Thyroid gland (tissue), 4 donors: ENCODE measurements at regions not wholly inside any gene's neighbourhood (a gene's known extent, or its start where the extent isn't known, plus 50 kb on each side); places are given as distances from the start of the nearest gene placed in this dataset.
A peak's percentile ranks its signal among the peaks of the same experiment; 100 is the strongest.
"Not testable (repeated sequence)": the region's sequence is repeated elsewhere in the genome, so short reads cannot be mapped to it uniquely, and the experiment has no call there.

Experiments used
- DNase-seq, 2 donors: peaks; one replicate each; pipeline ENCODE4 v3.0.0-alpha.2; 2019
- H3K27ac ChIP-seq, 3 donors: fragments of 200-600 bp; sonication (generic); 1 replicate in 2 of 3; 2 replicates in 1 of 3; pipeline ENCODE4 v1.5.1; 2016 to 2019; ENCODE audit warnings: mild to moderate bottlenecking in 1 of 3, moderate library complexity in 1 of 3
- H3K27me3 ChIP-seq: fragments of 200-600 bp; sonication (generic); one replicate; pipeline ENCODE4 v1.5.1; 2019
- H3K36me3 ChIP-seq, 2 donors: fragments of 200-600 bp; sonication (generic); one replicate each; pipeline ENCODE4 v1.5.1; 2016 to 2019
- H3K4me1 ChIP-seq, 2 donors: fragments of 200-600 bp; sonication (generic); one replicate each; pipeline ENCODE4 v1.5.1; 2017 to 2019
- H3K4me3 ChIP-seq, 3 donors: fragments of 200-600 bp; sonication (generic); replicated peaks in 1 of 3; 1 replicate in 2 of 3; 2 replicates in 1 of 3; pipeline ENCODE4 v1.5.1; 2016; ENCODE audit warnings: mild to moderate bottlenecking in 1 of 3
- H3K9me3 ChIP-seq: fragments of 200-600 bp; sonication (generic); one replicate; pipeline ENCODE4 v1.5.1; 2017
- CTCF ChIP-seq, 6 experiments: fragments of 200-600 bp in 3 of 6; fragments of 450-650 bp in 3 of 6; sonication (generic) in 3 of 6; IDR thresholded peaks; one replicate each; pipeline ENCODE4 v1.5.1; 2016 to 2019; ENCODE audit warnings: antibody characterized with exemption in 6 of 6, mild to moderate bottlenecking in 2 of 6, inconsistent platforms in 1 of 6, moderate library complexity in 1 of 6
- POLR2A ChIP-seq, 2 donors: fragments of 450-650 bp; IDR thresholded peaks; one replicate each; pipeline ENCODE4 v1.6.1; 2017; ENCODE audit warnings: antibody characterized with exemption in 2 of 2, mild to moderate bottlenecking in 2 of 2, moderate library complexity in 1 of 2
- WGBS, 2 donors: methylation state at CpG; one replicate each; pipeline ENCODE4 v1.1.5; 2017; 5-methylcytosine and 5-hydroxymethylcytosine counted together
- intact Hi-C: fragments of 100-400 bp; cut with DNase I; formaldehyde crosslinking; loops from one replicate; pipeline ENCODE4 v1.15.1; 2023

DNA sequence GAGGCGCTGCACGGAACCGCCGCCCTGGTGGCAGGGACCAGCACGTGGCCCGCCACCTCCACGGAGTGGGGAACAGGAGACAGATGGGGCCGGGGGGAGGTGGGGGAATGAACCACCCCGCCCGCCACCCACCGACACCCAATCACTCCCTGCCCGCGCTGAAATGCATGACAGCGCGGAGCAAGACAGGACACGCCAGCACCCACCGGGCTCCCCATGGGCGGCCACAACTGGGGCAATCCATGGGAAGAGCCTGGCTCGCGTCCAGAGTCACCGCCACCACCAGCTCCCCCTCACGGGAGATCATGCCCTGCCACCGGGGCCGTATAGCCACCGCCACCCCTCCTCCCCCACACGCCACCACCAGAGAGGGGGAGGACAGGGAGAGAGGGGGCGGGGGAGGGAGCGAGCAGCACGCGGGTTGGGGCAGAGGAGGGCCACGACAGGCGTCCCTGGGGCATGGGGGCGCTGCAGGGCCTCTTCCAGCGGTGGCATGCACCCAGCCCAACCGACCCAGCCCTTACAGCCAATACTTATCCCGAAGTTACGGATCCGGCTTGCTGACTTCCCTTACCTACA, 744.3 kb upstream of the DEFB115 start:
- H3K27me3 ChIP-seq = no peaks in the 10 kb centered on the region
- H3K36me3 ChIP-seq = no peaks in the 10 kb centered on the region
- DNase-seq = no peak
- TF ChIP-seq CTCF (IDR thresholded peaks at IDR 0.05) = no peak
- TF ChIP-seq POLR2A (IDR thresholded peaks at IDR 0.05) = no peak
- 84 to 88% methylated on average over 11 to 38 of the region's 38 CpGs for WGBS, 2 donors
- H3K4me1 ChIP-seq = no peaks in the 10 kb centered on the region
- intact Hi-C loops = no loop called here
- H3K27ac ChIP-seq = no peak overlapping the region
- no peaks in the 10 kb centered on the region for H3K9me3 ChIP-seq
- H3K4me3 ChIP-seq = no peak overlapping the region

DNA sequence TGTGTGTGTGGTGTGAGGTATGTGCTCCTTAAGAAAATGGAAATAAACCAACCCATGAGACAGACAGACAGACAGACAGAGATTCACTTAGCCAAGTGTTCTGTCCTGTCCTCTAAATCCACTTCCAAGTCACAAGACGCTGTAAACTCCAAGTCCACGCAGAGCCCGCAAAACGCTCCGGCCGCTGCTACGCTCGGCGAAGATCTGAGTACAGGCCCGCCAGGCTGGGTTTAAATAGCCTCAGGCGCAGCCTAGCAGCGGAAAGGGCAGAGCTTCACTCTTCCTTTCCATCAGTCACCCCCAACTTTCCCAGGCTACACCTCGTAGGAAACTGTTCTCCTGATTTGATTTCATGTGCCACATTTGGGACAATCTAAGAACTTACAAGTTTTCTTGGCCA, 741.5 kb upstream of the DEFB115 start:
- H3K27ac ChIP-seq, intact Hi-C loops: not testable (repeated sequence)

DNA sequence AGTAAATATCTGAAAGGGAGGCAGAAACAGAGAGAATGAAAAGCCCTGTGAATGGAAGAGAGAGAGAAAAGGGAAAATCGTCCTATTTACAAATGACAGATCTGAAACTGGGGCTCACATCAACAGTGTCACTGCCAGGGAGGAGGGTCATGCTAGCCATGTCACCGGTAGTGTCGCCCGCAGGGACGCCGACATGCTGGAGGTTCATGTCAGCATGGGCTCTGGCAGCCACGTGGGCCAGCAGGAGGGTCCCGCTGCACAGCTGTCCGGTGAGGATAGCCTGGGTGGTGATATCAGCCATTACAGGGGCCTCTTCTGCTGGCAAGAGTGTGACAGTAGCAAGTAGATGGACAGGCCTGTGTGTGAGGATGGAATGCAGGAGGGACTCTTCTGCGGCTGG, 738.6 kb upstream of the DEFB115 start:
- intact Hi-C loops, H3K4me3 ChIP-seq, H3K27me3 ChIP-seq, H3K4me1 ChIP-seq, H3K27ac ChIP-seq, H3K36me3 ChIP-seq, H3K9me3 ChIP-seq, DNase-seq: not testable (repeated sequence)
- WGBS, 2 donors = 90 to 93% methylated on average over 10 of the region's 10 CpGs

More for the DNA sequence above, 741.5 kb upstream of the DEFB115 start:
- H3K36me3 ChIP-seq, H3K4me3 ChIP-seq, H3K4me1 ChIP-seq, H3K9me3 ChIP-seq, H3K27me3 ChIP-seq, DNase-seq: not testable (repeated sequence)
- 90 to 93% methylated on average over 13 of the region's 13 CpGs for WGBS, 2 donors

GRCh38 chr20:30521686-30522415, 735.6 kb upstream of the DEFB115 start:
- H3K9me3 ChIP-seq, H3K27ac ChIP-seq, H3K4me1 ChIP-seq, H3K4me3 ChIP-seq, H3K36me3 ChIP-seq, H3K27me3 ChIP-seq, DNase-seq, intact Hi-C loops: not testable (repeated sequence)
- WGBS, 2 donors = 90 to 91% methylated on average over 15 of the region's 15 CpGs

- H3K4me1 ChIP-seq, H3K4me3 ChIP-seq, H3K36me3 ChIP-seq, intact Hi-C loops, DNase-seq, H3K27ac ChIP-seq, H3K9me3 ChIP-seq, H3K27me3 ChIP-seq: not testable (repeated sequence)
- WGBS, 2 donors = 80 to 84% methylated on average over 4 of the region's 4 CpGs
Measured at GRCh38 chr20:30524155-30524554, 733.3 kb upstream of the DEFB115 start.

- not testable (repeated sequence) for DNase-seq
- 53 to 64% methylated on average over 2 of the region's 2 CpGs for WGBS, 2 donors
Measured at GRCh38 chr20:30524761-30525160, 732.7 kb upstream of the DEFB115 start.

GRCh38 chr20:30533653-30534052, 723.8 kb upstream of the DEFB115 start:
- H3K27me3 ChIP-seq, H3K36me3 ChIP-seq, H3K4me1 ChIP-seq, H3K27ac ChIP-seq, DNase-seq, H3K4me3 ChIP-seq, intact Hi-C loops, H3K9me3 ChIP-seq: not testable (repeated sequence)

More at GRCh38 chr20:30524761-30525160, 732.7 kb upstream of the DEFB115 start:
- intact Hi-C loops, H3K4me3 ChIP-seq, H3K36me3 ChIP-seq, H3K27ac ChIP-seq, H3K4me1 ChIP-seq, H3K27me3 ChIP-seq, H3K9me3 ChIP-seq: not testable (repeated sequence)

DNA sequence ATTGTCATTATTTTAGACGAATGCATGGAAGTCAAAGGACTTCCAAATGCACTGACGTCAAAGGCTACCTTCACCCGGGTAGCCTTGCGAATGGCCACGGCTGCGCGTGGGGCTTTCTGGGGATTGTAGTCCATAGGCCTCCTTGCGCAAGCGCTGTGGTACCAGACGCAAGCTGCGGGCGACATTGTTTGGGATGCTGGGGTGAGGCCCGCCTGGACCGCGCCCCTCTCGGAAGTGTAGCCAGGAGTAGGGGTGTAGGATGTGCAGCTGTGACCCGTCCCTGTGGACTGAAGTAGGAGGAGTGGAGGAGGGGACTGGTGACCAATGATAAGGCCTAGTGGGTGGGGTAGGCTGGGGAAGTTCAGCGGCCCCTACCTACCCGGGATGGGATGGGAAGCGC, 720.0 kb upstream of the DEFB115 start:
- H3K4me3 ChIP-seq, intact Hi-C loops: not testable (repeated sequence)
- peak in 1 of 2 donors; percentile 9 for DNase-seq

GRCh38 chr20:30540330-30541069, 717.0 kb upstream of the DEFB115 start:
- H3K9me3 ChIP-seq, intact Hi-C loops, H3K36me3 ChIP-seq, DNase-seq, H3K27me3 ChIP-seq, H3K4me1 ChIP-seq, H3K27ac ChIP-seq, H3K4me3 ChIP-seq: not testable (repeated sequence)
- 47 to 62% methylated on average over 4 of the region's 4 CpGs for WGBS, 2 donors

More for the DNA sequence above, 720.0 kb upstream of the DEFB115 start:
- H3K4me1 ChIP-seq, H3K36me3 ChIP-seq, H3K27ac ChIP-seq, H3K9me3 ChIP-seq, H3K27me3 ChIP-seq: not testable (repeated sequence)
- WGBS, 2 donors = 17 to 28% methylated on average over 20 of the region's 20 CpGs

GRCh38 chr20:30551236-30551635, 706.2 kb upstream of the DEFB115 start:
- H3K36me3 ChIP-seq, intact Hi-C loops, H3K27ac ChIP-seq, H3K4me1 ChIP-seq, H3K4me3 ChIP-seq, H3K27me3 ChIP-seq, DNase-seq, H3K9me3 ChIP-seq: not testable (repeated sequence)
- 63 to 86% methylated on average over 3 to 4 of the region's 4 CpGs for WGBS, 2 donors

GRCh38 chr20:30556797-30557196, 700.7 kb upstream of the DEFB115 start:
- 80 to 83% methylated on average over 1 of the region's 1 CpG for WGBS, 2 donors

DNA sequence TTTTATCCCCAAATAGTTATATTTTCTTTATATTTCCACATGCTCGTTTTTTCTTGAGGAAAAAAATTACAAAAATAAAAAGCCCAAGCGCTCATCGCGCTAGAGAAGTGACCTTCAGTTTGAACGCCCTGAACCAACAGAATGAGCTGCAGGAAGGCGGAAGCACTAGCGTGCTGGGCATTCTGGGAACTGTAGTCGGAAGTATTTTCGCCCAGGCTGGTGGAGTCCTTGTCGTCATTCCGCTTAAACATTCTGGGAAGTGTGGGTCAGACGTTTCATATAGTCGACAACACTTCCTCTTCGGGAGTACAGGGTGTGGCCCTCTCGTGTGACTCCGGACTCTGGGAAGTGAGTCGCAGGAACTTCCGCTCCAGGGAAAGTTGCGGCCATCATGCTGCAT, 692.4 kb upstream of the DEFB115 start:
- H3K27ac ChIP-seq, H3K4me1 ChIP-seq, H3K4me3 ChIP-seq, intact Hi-C loops, DNase-seq, H3K9me3 ChIP-seq, H3K27me3 ChIP-seq, H3K36me3 ChIP-seq: not testable (repeated sequence)
- 68 to 69% methylated on average over 18 to 19 of the region's 19 CpGs for WGBS, 2 donors

More at GRCh38 chr20:30556797-30557196, 700.7 kb upstream of the DEFB115 start:
- H3K36me3 ChIP-seq, intact Hi-C loops, H3K4me3 ChIP-seq, DNase-seq, H3K27me3 ChIP-seq, H3K27ac ChIP-seq, H3K9me3 ChIP-seq, H3K4me1 ChIP-seq: not testable (repeated sequence)
